ENCODE measurements at regions not wholly inside any gene's neighbourhood (a gene's known extent, or its start where the extent isn't known, plus 50 kb on each side); places are given as distances from the start of the nearest gene placed in this dataset.

DNA sequence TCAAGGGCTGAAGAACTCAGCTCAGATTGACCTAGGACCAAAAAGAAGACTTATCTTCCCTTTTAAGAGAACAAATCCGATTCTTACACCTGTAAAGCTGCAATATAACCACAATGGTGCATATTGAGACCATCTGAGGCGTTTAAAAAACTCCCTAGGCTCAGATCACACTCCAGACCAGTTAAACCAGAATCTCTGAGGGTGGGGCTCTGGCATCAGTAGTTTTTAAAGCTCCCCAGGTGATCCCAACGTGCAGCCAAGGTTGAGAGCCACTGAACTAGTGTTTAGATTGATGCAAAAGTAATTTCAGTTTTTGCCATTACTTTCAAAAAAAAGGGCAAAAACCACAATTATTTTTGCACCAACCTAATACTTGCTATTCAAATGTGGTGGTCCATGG is 73.9 kb upstream of the GPM6B start:
- TF ChIP-seq REST (IDR thresholded peaks at IDR 0.05; ENCODE audit: insufficient read depth in 1 of 2, low read depth in 2 of 2, low read length in 1 of 2) (no peak), POLR2AphosphoS5 (IDR thresholded peaks at IDR 0.05; ENCODE audit: low read depth, low read length) (no peak)
